ENCODE measurements at regions not wholly inside any gene's neighbourhood (a gene's known extent, or its start where the extent isn't known, plus 50 kb on each side); places are given as distances from the start of the nearest gene placed in this dataset.

DNA sequence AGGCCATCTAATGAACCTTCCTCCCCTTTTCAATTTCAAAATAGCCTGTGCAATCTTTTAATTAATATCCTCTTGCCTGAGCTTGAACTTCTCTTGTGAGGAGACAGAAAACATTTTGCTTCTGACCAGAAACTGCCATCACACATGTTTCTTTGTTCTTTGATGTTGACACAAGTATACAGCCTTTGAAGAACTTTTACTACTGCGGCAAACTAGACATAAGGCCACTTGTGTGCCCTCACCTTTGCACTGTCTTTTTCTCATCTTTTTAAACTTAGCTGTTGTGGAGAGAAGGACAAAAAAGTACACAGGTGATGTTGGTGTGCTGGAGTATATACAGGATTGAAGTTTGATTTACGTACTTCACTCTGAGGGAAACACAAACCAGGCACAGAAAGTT lies 116.3 kb upstream of the C1GALT1C1 start:
- no peak for DNase-seq (ENCODE audit: low read depth)
- no peak for TF ChIP-seq CTCF (IDR thresholded peaks at IDR 0.05; ENCODE audit: low read length, missing control alignments)
- H3K4me3 ChIP-seq (replicated peaks; ENCODE audit: low read depth, low read length) = no peak overlapping the region

DNA sequence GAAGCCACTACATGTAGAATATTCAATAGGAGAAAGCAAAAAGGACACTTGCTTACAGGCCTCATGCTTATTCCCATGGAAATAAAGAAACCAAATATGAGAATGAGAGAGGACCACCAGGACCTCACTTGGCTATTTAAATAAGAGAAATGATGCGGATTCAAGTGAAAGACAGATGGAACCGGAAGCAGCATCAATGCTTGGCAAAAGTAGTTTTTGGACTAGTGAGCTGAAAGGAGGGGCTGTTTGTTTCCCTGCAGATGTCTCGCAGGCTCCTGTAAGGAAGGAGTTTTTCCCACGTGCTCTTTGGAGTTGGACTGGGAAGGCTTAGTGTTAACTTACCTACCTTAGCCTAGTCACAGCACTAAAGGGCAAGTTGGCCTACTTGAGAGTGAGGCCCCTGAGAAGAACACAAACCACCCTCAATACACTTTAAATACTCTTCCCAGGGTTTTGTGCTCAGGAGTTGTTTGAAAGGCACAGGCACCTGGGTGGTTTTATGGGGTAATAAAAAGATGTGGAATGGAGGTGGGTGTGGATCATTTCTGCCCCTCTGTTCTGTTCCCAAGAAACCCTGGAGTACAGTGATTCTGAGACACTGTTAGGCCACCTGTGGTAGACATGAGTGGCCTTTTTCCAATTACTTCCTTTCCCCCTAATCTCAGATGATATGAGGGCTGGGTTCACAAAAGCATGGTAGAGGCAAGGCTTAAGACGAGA lies 113.3 kb upstream of the C1GALT1C1 start:
- H3K4me3 ChIP-seq (replicated peaks; ENCODE audit: low read depth, low read length) = no peak overlapping the region
- no peak for DNase-seq (ENCODE audit: low read depth)
- TF ChIP-seq CTCF (IDR thresholded peaks at IDR 0.05; ENCODE audit: low read length, missing control alignments) = no peak

DNA sequence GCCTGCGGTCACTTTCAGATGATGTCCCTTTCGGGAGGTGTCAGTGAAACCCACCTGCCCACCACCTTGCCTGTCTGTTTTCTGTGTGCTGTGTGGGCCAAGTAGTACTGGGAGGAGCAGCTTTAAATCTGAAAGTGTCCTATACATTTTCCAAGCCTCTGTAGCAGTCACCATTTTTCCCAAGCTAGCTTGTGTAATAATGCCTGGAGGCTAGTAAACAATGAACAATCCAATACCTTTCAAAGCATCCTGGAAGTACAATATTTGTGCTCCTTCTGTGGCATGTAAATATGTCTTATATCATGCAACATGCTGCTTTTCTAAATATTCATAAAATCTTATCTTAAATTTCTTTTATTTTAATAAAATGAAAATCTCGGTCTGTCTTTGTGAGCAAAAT lies 111.6 kb upstream of the C1GALT1C1 start:
- DNase-seq (ENCODE audit: low read depth) = no peak
- H3K4me3 ChIP-seq (replicated peaks; ENCODE audit: low read depth, low read length) = no peak overlapping the region
- no peak for TF ChIP-seq CTCF (IDR thresholded peaks at IDR 0.05; ENCODE audit: low read length, missing control alignments)

GRCh38 chrX:120740072-120740471 lies 110.2 kb upstream of the C1GALT1C1 start:
- no peak overlapping the region for H3K4me3 ChIP-seq (replicated peaks; ENCODE audit: low read depth, low read length)
- no peak for DNase-seq (ENCODE audit: low read depth)
- no peak for TF ChIP-seq CTCF (IDR thresholded peaks at IDR 0.05; ENCODE audit: low read length, missing control alignments)

GRCh38 chrX:120739300-120739699 lies 109.4 kb upstream of the C1GALT1C1 start:
- DNase-seq (ENCODE audit: low read depth) = no peak
- TF ChIP-seq CTCF (IDR thresholded peaks at IDR 0.05; ENCODE audit: low read length, missing control alignments) = no peak
- H3K4me3 ChIP-seq (replicated peaks; ENCODE audit: low read depth, low read length) = no peak overlapping the region

- no peak for DNase-seq (ENCODE audit: low read depth)
- no peak for TF ChIP-seq CTCF (IDR thresholded peaks at IDR 0.05; ENCODE audit: low read length, missing control alignments)
- no peak overlapping the region for H3K4me3 ChIP-seq (replicated peaks; ENCODE audit: low read depth, low read length)
Measured at GRCh38 chrX:120736989-120737388, 107.1 kb upstream of the C1GALT1C1 start.

- TF ChIP-seq CTCF (IDR thresholded peaks at IDR 0.05; ENCODE audit: low read length, missing control alignments) = no peak
- H3K4me3 ChIP-seq (replicated peaks; ENCODE audit: low read depth, low read length) = no peak overlapping the region
Measured at GRCh38 chrX:120735966-120736365, 106.1 kb upstream of the C1GALT1C1 start.

More at GRCh38 chrX:120735966-120736365, 106.1 kb upstream of the C1GALT1C1 start:
- no peak for DNase-seq (ENCODE audit: low read depth)

Data from fibroblast of pulmonary artery (primary cell).